ENCODE measurements at regions not wholly inside any gene's neighbourhood (a gene's known extent, or its start where the extent isn't known, plus 50 kb on each side); places are given as distances from the start of the nearest gene placed in this dataset.
"Not testable (repeated sequence)": the region's sequence is repeated elsewhere in the genome, so short reads cannot be mapped to it uniquely, and the experiment has no call there.

GRCh38 chr2:88967844-88968243 lies 276.4 kb downstream of the RPIA start:
- TF ChIP-seq ZFP30 (CRISPR knock-in tag; IDR thresholded peaks at IDR 0.05) (no peak), ZNF70 (CRISPR knock-in tag; IDR thresholded peaks at IDR 0.05) (no peak), ZNF8 (CRISPR knock-in tag; IDR thresholded peaks at IDR 0.05) (no peak), ZNF565 (CRISPR knock-in tag; conservative IDR thresholded peaks at IDR 0.05; ENCODE audit: low read depth) (no peak), TOX (CRISPR knock-in tag; IDR thresholded peaks at IDR 0.05; ENCODE audit: borderline replicate concordance) (no peak), OSR1 (CRISPR knock-in tag; IDR thresholded peaks at IDR 0.05) (no peak), ZFP3 (CRISPR knock-in tag; IDR thresholded peaks at IDR 0.05) (no peak), ARNTL (CRISPR knock-in tag; IDR thresholded peaks at IDR 0.05; ENCODE audit: borderline replicate concordance, low read depth) (no peak), ESRRG (CRISPR knock-in tag; IDR thresholded peaks at IDR 0.05) (no peak)
- TF ChIP-seq, protein P1, sequence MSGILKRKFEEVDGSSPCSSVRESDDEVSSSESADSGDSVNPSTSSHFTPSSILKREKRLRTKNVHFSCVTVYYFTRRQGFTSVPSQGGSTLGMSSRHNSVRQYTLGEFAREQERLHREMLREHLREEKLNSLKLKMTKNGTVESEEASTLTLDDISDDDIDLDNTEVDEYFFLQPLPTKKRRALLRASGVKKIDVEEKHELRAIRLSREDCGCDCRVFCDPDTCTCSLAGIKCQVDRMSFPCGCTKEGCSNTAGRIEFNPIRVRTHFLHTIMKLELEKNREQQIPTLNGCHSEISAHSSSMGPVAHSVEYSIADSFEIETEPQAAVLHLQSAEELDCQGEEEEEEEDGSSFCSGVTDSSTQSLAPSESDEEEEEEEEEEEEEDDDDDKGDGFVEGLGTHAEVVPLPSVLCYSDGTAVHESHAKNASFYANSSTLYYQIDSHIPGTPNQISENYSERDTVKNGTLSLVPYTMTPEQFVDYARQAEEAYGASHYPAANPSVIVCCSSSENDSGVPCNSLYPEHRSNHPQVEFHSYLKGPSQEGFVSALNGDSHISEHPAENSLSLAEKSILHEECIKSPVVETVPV (CRISPR knock-in tag; IDR thresholded peaks at IDR 0.05), result no peak
- peak; percentile 72 for ATAC-seq

- ATAC-seq, result not testable (repeated sequence)
Observed at GRCh38 chr2:88978011-88978410, 286.5 kb downstream of the RPIA start.

- not testable (repeated sequence) for ATAC-seq
Observed at GRCh38 chr2:88978446-88978845, 287.0 kb downstream of the RPIA start.

GRCh38 chr2:88984079-88984478 lies 292.6 kb downstream of the RPIA start:
- ATAC-seq, result not testable (repeated sequence)

DNA sequence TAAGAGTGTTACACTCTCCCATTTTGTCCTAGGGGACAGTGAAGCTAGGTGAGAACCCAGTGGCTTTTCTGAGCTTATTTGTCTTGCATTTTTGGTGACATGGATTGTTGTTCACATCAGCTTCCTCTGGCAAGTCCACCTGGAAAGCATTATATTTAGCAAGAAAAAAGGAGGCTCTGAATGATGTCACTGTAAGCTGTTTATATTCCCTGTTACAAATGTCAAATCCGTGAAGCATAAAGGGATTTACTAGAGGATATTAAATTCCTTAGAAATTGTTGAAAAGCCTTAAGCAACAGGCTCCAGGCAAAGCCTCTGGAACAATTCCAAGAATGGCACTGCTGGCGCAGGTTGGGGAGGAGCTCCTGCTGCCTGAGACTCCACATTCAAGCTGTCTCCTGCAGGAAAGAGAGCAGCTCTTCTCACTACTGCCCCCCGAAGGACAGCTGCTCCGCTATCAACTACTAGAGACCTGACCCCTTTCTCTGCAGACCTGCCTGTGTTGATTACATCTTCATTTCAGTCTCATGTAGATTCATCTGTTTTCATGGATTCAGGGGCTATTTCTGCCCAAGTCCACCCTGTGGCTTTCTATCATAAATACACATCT lies 295.4 kb downstream of the RPIA start:
- ATAC-seq, result 0 out of 3 replicates have a peak, but pooled peaks have one; percentile 31

DNA sequence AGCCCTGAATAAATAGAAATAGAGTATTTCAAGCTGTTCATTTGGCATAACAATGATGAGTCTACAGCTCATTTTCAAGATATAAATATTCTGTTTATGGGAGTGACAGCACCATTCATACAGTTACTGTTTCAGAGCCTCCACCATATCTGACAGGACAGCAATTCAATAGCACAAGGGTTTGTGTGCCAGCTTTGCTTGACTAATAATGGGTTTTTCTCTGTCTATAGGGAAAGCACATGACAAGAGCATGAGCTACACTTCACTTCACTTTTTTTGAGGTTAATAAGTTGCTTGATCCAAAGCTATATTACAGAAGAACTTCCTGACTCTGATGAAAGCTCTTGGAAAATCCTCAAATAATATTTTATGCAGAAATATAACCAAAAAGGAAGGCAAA lies 297.1 kb downstream of the RPIA start:
- not testable (repeated sequence) for ATAC-seq

- not testable (repeated sequence) for ATAC-seq
Observed at GRCh38 chr2:88992819-88993218, 301.3 kb downstream of the RPIA start.

GRCh38 chr2:88994856-88995255 lies 303.4 kb downstream of the RPIA start:
- not testable (repeated sequence) for ATAC-seq

- ATAC-seq, result not testable (repeated sequence)
Observed at GRCh38 chr2:88996588-88996987, 305.1 kb downstream of the RPIA start.

DNA sequence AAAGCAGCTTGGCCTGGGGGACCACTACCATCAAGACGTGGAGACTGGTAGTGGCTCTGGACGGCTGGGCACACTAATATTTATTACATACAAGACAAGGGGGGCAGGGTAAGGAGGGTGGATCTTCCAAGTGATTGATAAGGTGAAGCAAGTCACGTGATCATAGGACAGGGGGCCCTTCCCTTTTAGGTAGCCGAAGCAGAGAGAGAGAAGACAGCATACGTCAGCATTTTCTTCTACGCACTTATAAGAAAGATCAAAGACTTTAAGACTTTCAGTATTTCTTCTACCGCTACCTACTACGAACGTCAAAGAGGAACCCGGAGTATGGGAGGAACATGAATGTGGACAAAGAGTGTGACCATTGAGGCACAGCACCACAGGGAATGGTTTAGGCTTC lies 307.9 kb downstream of the RPIA start:
- TF ChIP-seq ZNF565 (CRISPR knock-in tag; conservative IDR thresholded peaks at IDR 0.05; ENCODE audit: low read depth) (no peak), POU6F1 (CRISPR knock-in tag; IDR thresholded peaks at IDR 0.05; ENCODE audit: borderline replicate concordance, low read depth) (no peak), CSDC2 (CRISPR knock-in tag; IDR thresholded peaks at IDR 0.05) (no peak), ESRRG (CRISPR knock-in tag; IDR thresholded peaks at IDR 0.05) (no peak)
- no peak for ATAC-seq

GRCh38 chr2:89000235-89000634 lies 308.8 kb downstream of the RPIA start:
- TF ChIP-seq RARB (CRISPR knock-in tag; IDR thresholded peaks at IDR 0.05), result no peak
- no peak for TF ChIP-seq ZNF8 (CRISPR knock-in tag; IDR thresholded peaks at IDR 0.05)
- no peak for TF ChIP-seq ISL1 (CRISPR knock-in tag; IDR thresholded peaks at IDR 0.05)
- TF ChIP-seq TCF4 (CRISPR knock-in tag; IDR thresholded peaks at IDR 0.05; ENCODE audit: borderline replicate concordance), result no peak
- no peak for TF ChIP-seq ZNF70 (CRISPR knock-in tag; IDR thresholded peaks at IDR 0.05)
- no peak for TF ChIP-seq GLIS3 (CRISPR knock-in tag; IDR thresholded peaks at IDR 0.05)
- TF ChIP-seq SNAI2 (CRISPR knock-in tag; IDR thresholded peaks at IDR 0.05), result no peak
- no peak for ATAC-seq

- not testable (repeated sequence) for ATAC-seq
Observed at GRCh38 chr2:89004238-89004637, 312.8 kb downstream of the RPIA start.

DNA sequence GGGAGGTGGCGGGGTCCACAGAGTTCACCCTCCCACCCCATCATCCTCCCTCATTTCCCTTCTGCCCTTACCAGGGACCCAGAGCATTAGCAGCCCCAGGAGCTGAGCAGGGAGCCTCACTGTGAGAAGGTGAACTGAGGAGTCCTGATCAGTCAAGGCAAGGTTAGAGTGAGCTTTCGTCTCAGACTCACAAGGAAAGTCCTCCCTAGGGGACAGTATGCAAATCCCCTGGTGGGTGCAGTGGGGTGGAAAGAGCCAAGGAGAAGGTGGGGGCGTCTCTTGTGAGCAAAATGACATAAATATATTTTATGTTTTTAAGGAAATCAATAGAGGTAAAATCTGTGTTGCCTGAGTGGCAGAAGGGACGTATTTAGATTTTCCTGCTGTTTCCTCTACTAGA lies 329.1 kb downstream of the RPIA start:
- ATAC-seq, result not testable (repeated sequence)

DNA sequence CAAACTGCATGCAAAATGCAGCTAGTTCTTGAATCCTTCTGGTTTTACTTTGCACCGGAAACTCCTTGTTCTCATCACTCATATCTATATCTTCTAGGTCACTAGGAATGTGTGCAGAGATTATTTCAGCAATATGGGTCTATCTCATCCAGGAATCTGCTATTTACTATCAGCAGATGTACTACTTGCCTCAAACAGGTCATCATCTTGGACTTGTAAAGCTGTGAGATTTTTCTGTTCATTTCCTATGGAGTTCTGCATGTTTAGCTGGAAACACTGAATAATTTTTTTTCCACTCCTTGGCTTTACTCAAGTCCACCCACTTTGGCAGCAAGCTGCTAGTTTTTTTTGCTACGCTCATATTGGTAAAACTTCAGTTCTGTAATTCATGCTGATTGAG lies 334.8 kb downstream of the RPIA start:
- not testable (repeated sequence) for ATAC-seq

GRCh38 chr2:89027115-89027514 lies 335.6 kb downstream of the RPIA start:
- not testable (repeated sequence) for ATAC-seq
